CD14-positive monocyte (primary cell): ENCODE measurements at regions not wholly inside any gene's neighbourhood (a gene's known extent, or its start where the extent isn't known, plus 50 kb on each side); places are given as distances from the start of the nearest gene placed in this dataset.

ENCODE experiments used
- DNase-seq, 3 donors: peaks; one replicate each; pipeline ENCODE4 v3.0.0-alpha.2; 2011 to 2022
- H2AFZ ChIP-seq: 2 replicates; pipeline ENCODE4 v1.6.0; 2012; ENCODE audit warnings: mild to moderate bottlenecking, low read depth, low read length, inconsistent platforms; ENCODE audit not compliant: insufficient read depth, poor library complexity, severe bottlenecking
- H3K27ac ChIP-seq, 2 donors: 1 replicate in 1 of 2; 2 replicates in 1 of 2; pipeline ENCODE4 v1.5.1; 2012 to 2013; ENCODE audit warnings: low read length in 2 of 2, control low read depth in 1 of 2, inconsistent platforms in 1 of 2, low read depth in 1 of 2, mild to moderate bottlenecking in 1 of 2
- H3K27me3 ChIP-seq, 2 donors: one replicate each; pipeline versions ENCODE4 v1.6.0 to v1.6.1; 2011 to 2013; ENCODE audit warnings: low read length in 2 of 2; ENCODE audit not compliant: control insufficient read depth in 2 of 2, insufficient read depth in 2 of 2
- H3K36me3 ChIP-seq, 2 donors: replicated peaks in 1 of 2; 1 replicate in 1 of 2; 2 replicates in 1 of 2; pipeline versions ENCODE4 v1.5.1 to v1.6.1; 2012 to 2013; ENCODE audit warnings: low read length in 2 of 2, control low read depth in 1 of 2, inconsistent platforms in 1 of 2, mild to moderate bottlenecking in 1 of 2; ENCODE audit not compliant: insufficient read depth in 2 of 2, control insufficient read depth in 1 of 2
- H3K4me1 ChIP-seq, 2 donors: 1 replicate in 1 of 2; 2 replicates in 1 of 2; pipeline versions ENCODE4 v1.5.1 to v1.6.1; 2012 to 2013; ENCODE audit warnings: low read length in 2 of 2, control low read depth in 1 of 2, inconsistent platforms in 1 of 2, mild to moderate bottlenecking in 1 of 2, moderate library complexity in 1 of 2; ENCODE audit not compliant: insufficient read depth in 2 of 2, control insufficient read depth in 1 of 2
- H3K4me2 ChIP-seq: replicated peaks from 2 replicates; pipeline ENCODE3; 2012; ENCODE audit warnings: low read length, moderate library complexity, mild to moderate bottlenecking; ENCODE audit not compliant: poor library complexity, severe bottlenecking; ENCODE audit errors: extremely low read depth
- H3K4me3 ChIP-seq, 3 experiments: fragments of 200-600 bp in 1 of 3; sonication (generic) in 1 of 3; replicated peaks in 1 of 3; 1 replicate in 2 of 3; 2 replicates in 1 of 3; pipeline ENCODE4 v1.5.1; 2011 to 2013; ENCODE audit warnings: low read length in 3 of 3, mild to moderate bottlenecking in 3 of 3, control low read depth in 2 of 3, low read depth in 2 of 3, inconsistent platforms in 1 of 3, moderate library complexity in 1 of 3
- H3K79me2 ChIP-seq: 2 replicates; pipeline ENCODE4 v1.6.0; 2012; ENCODE audit warnings: mild to moderate bottlenecking, control low read depth, inconsistent platforms, low read length, moderate library complexity; ENCODE audit not compliant: insufficient read depth
- H3K9ac ChIP-seq: 2 replicates; pipeline ENCODE4 v1.6.0; 2017; ENCODE audit warnings: low read length, mild to moderate bottlenecking; ENCODE audit not compliant: insufficient read depth, poor library complexity, severe bottlenecking
- H3K9me3 ChIP-seq, 2 donors: replicated peaks in 1 of 2; 1 replicate in 1 of 2; 2 replicates in 1 of 2; pipeline versions ENCODE4 v1.5.1 to v1.6.1; 2012 to 2013; ENCODE audit warnings: low read length in 2 of 2, control low read depth in 1 of 2; ENCODE audit not compliant: control insufficient read depth in 1 of 2, insufficient read depth in 1 of 2
- H4K20me1 ChIP-seq: 2 replicates; pipeline ENCODE4 v1.6.0; 2012; ENCODE audit warnings: mild to moderate bottlenecking, low read length, control low read depth, moderate library complexity; ENCODE audit not compliant: insufficient read depth
- H3K27ac Mint-ChIP-seq, 7 donors: one replicate each; pipeline ENCODE4 v1.8.0; 2020; ENCODE audit warnings: mild to moderate bottlenecking in 7 of 7, mixed read lengths in 7 of 7, moderate library complexity in 6 of 7, inconsistent platforms in 2 of 7
- H3K27me3 Mint-ChIP-seq, 3 donors: one replicate each; pipeline ENCODE4 v1.8.0; 2021 to 2022; ENCODE audit warnings: low read depth in 3 of 3, mild to moderate bottlenecking in 3 of 3, mixed read lengths in 3 of 3, moderate library complexity in 3 of 3, inconsistent platforms in 1 of 3
- H3K36me3 Mint-ChIP-seq, 2 donors: one replicate each; pipeline ENCODE4 v1.8.0; 2020; ENCODE audit warnings: mixed read lengths in 2 of 2, inconsistent platforms in 1 of 2, mild to moderate bottlenecking in 1 of 2
- H3K4me1 Mint-ChIP-seq: one replicate; pipeline ENCODE4 v1.8.0; 2020; ENCODE audit warnings: mild to moderate bottlenecking, mixed read lengths
- H3K4me3 Mint-ChIP-seq, 2 donors: one replicate each; pipeline ENCODE4 v1.8.0; 2020; ENCODE audit warnings: mild to moderate bottlenecking in 2 of 2, mixed read lengths in 2 of 2, moderate library complexity in 1 of 2
- H3K9me3 Mint-ChIP-seq, 7 donors: one replicate each; pipeline ENCODE4 v1.8.0; 2020 to 2022; ENCODE audit warnings: mixed read lengths in 7 of 7, mild to moderate bottlenecking in 6 of 7, moderate library complexity in 6 of 7, inconsistent platforms in 2 of 7
- CTCF ChIP-seq: fragments of 200-600 bp; IDR thresholded peaks from one replicate; pipeline ENCODE4 v1.8.0; 2022; ENCODE audit warnings: antibody characterized with exemption, mild to moderate bottlenecking
- WGBS: methylation state at CpG from one replicate; pipeline ENCODE4 v1.1.5; 2013; ENCODE audit warnings: missing lambda C conversion rate; ENCODE audit not compliant: insufficient coverage; 5-methylcytosine and 5-hydroxymethylcytosine counted together
- intact Hi-C, 2 donors: fragments of 100-400 bp; cut with micrococcal nuclease; formaldehyde crosslinking; loops; one replicate each; pipeline versions ENCODE4 v1.15.0 to v1.15.1; 2023

DNA sequence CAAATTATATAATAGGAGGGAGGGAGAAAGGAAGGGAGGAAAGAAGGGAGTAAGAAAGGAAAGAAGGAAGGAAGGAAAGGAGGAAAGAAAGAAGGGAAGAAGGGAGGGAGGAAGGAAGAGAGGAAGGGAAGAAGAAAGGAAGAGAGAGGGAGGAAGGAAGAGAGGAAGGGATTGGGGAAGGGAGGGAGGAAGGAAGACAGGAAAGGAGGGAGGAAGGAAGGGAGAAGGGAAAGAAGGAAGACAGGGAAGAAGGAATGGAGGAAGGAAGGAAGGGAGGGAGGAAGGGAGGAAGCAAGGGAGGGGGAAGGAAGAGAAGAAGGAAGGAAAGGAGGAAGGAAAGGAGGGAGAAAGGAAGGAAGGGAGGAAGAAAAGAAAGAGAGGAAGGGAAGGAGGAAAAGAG, 660.5 kb downstream of the EPM2A start:
- no peak for TF ChIP-seq CTCF
- no peaks in the 10 kb centered on the region for H3K79me2 ChIP-seq
- H3K9me3 ChIP-seq: peaks cover 0 to 2% of the 10 kb centered on the region in 2 donors
- Mint-ChIP-seq H3K27me3 (peaks cover 0 to 2% (median 0%) of the 10 kb centered on the region in 3 donors), H3K9me3 (peaks cover 2 to 13% (median 8%) of the 10 kb centered on the region in 7 donors), H3K4me3 (no peak overlapping the region), H3K27ac (no peak overlapping the region), H3K4me1 (no peaks in the 10 kb centered on the region), H3K36me3 (no peaks in the 10 kb centered on the region)
- no peak overlapping the region for H3K27ac ChIP-seq
- no peak overlapping the region for H2AFZ ChIP-seq
- no peak overlapping the region for H3K4me2 ChIP-seq
- no peaks in the 10 kb centered on the region for H3K4me1 ChIP-seq
- H3K4me3 ChIP-seq: no peak overlapping the region
- no peak for DNase-seq
- H3K27me3 ChIP-seq: no peaks in the 10 kb centered on the region
- no peak overlapping the region for H3K9ac ChIP-seq
- no peaks in the 10 kb centered on the region for H3K36me3 ChIP-seq
- H4K20me1 ChIP-seq: no peaks in the 10 kb centered on the region
- intact Hi-C loops: no loop called here

- peaks cover 0 to 2% of the 10 kb centered on the region in 2 donors for H3K9me3 ChIP-seq
- H4K20me1 ChIP-seq: no peaks in the 10 kb centered on the region
- Mint-ChIP-seq H3K4me3 (no peak overlapping the region), H3K36me3 (no peaks in the 10 kb centered on the region), H3K27ac (no peak overlapping the region), H3K27me3 (peaks cover 0 to 2% (median 0%) of the 10 kb centered on the region in 3 donors), H3K4me1 (no peaks in the 10 kb centered on the region), H3K9me3 (peaks cover 2 to 13% (median 8%) of the 10 kb centered on the region in 7 donors)
- no peak for DNase-seq
- intact Hi-C loops: no loop called here
- no peak overlapping the region for H3K4me2 ChIP-seq
- H3K36me3 ChIP-seq: no peaks in the 10 kb centered on the region
- no peaks in the 10 kb centered on the region for H3K27me3 ChIP-seq
- no peak overlapping the region for H3K9ac ChIP-seq
- TF ChIP-seq CTCF: no peak
- no peaks in the 10 kb centered on the region for H3K79me2 ChIP-seq
- no peak overlapping the region for H3K4me3 ChIP-seq
- 85% methylated on average over 1 of the region's 1 CpG for WGBS
- no peaks in the 10 kb centered on the region for H3K4me1 ChIP-seq
- H2AFZ ChIP-seq: no peak overlapping the region
- H3K27ac ChIP-seq: no peak overlapping the region
These were observed 659.9 kb downstream of the EPM2A start for GRCh38 chr6:145075425-145075824.
